Urinary bladder (tissue), 3 donors: ENCODE measurements at regions not wholly inside any gene's neighbourhood (a gene's known extent, or its start where the extent isn't known, plus 50 kb on each side); places are given as distances from the start of the nearest gene placed in this dataset.

Experiments
- DNase-seq: peaks from one replicate; pipeline ENCODE4 v3.0.0-alpha.2; 2015; ENCODE audit errors: extremely low spot score
- H3K27ac ChIP-seq: one replicate; pipeline ENCODE4 v1.5.1; 2013; ENCODE audit warnings: low read depth, mild to moderate bottlenecking, moderate library complexity
- H3K36me3 ChIP-seq: one replicate; pipeline ENCODE4 v1.6.1; 2013; ENCODE audit warnings: mild to moderate bottlenecking, moderate library complexity; ENCODE audit not compliant: insufficient read depth
- H3K4me1 ChIP-seq: one replicate; pipeline ENCODE4 v1.6.1; 2013; ENCODE audit warnings: mild to moderate bottlenecking, moderate library complexity; ENCODE audit not compliant: insufficient read depth
- H3K4me3 ChIP-seq: one replicate; pipeline ENCODE4 v1.5.1; 2013; ENCODE audit warnings: low read depth, low read length
- WGBS: extraction: QIAGEN DNeasy Blood & Tissue Kit; methylation state at CpG from one replicate; pipeline ENCODE4 v1.1.7; 2013; 5-methylcytosine and 5-hydroxymethylcytosine counted together
- donor health status: healthy with polysubstance abuse.
- donor health status: healthy.

DNA sequence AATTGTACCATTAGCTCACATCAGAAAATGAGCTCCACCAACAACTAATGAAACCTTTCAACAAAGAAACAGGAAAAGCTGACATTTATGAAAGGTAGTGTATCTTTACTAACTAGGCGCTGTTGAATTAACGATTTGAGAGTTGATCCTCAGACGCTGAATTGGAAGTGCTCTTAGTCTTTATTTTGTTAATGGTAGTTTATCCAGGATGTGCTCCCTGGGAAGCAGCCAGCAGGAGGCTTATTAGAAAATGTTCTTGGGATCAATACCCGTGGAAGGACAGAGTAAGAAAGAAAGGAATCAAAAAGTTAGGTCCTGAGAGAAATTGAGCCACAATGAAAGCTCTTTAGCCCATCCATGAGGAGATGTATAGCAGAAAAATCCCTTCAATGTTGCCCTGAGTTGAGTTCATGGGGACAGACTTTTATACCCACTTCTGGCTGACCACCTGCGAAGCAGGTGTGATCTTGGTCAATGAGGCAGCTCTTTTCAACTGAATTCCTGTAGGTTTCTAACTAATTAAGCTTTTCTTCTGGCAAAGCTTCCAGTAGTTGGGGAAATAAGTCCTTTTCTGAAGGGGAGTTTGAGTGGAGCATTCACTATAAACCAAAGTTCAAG lies 492.6 kb upstream of the REG3G start:
- H3K4me3 ChIP-seq, result no peak overlapping the region
- DNase-seq, result no peak
- no peaks in the 10 kb centered on the region for H3K36me3 ChIP-seq
- 40% methylated on average over 5 of the region's 5 CpGs for WGBS
- no peak overlapping the region for H3K27ac ChIP-seq
- no peaks in the 10 kb centered on the region for H3K4me1 ChIP-seq

GRCh38 chr2:78535395-78535794 lies 490.1 kb upstream of the REG3G start:
- Histone ChIP-seq H3K36me3 (no peaks in the 10 kb centered on the region), H3K27ac (no peak overlapping the region), H3K4me1 (no peaks in the 10 kb centered on the region), H3K4me3 (no peak overlapping the region)
- no peak for DNase-seq

GRCh38 chr2:78538322-78538721 lies 487.2 kb upstream of the REG3G start:
- 96% methylated on average over 1 of the region's 1 CpG for WGBS
- no peak for DNase-seq
- Histone ChIP-seq H3K4me3 (no peak overlapping the region), H3K4me1 (no peaks in the 10 kb centered on the region), H3K36me3 (no peaks in the 10 kb centered on the region), H3K27ac (no peak overlapping the region)

DNA sequence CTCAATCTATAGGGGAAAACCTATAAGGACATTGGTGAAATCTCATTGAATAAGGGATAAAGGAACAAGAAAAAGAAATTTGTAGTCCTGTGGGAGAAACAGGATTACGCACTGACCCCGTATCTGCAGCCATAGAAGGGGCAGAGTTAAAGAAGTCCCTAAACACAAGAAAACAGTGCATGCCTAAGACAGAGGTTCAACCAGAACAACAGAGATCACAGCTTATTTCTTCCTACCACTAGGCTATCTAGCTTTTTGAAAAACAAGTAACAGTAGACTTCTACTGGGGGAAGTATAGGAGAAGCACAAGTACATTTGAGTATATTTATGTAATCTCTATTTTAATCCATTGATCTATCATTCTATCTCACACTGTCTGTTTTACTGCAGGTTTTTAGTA lies 485.2 kb upstream of the REG3G start:
- no peaks in the 10 kb centered on the region for H3K4me1 ChIP-seq
- no peak for DNase-seq
- H3K36me3 ChIP-seq, result no peaks in the 10 kb centered on the region
- no peak overlapping the region for H3K4me3 ChIP-seq
- H3K27ac ChIP-seq, result no peak overlapping the region
- WGBS, result 65% methylated on average over 2 of the region's 2 CpGs

- no peak overlapping the region for H3K4me3 ChIP-seq
- no peak for DNase-seq
- 89% methylated on average over 6 of the region's 6 CpGs for WGBS
- H3K36me3 ChIP-seq, result no peaks in the 10 kb centered on the region
- no peaks in the 10 kb centered on the region for H3K4me1 ChIP-seq
- no peak overlapping the region for H3K27ac ChIP-seq
Observed at GRCh38 chr2:78541088-78541450, 484.4 kb upstream of the REG3G start.

DNA sequence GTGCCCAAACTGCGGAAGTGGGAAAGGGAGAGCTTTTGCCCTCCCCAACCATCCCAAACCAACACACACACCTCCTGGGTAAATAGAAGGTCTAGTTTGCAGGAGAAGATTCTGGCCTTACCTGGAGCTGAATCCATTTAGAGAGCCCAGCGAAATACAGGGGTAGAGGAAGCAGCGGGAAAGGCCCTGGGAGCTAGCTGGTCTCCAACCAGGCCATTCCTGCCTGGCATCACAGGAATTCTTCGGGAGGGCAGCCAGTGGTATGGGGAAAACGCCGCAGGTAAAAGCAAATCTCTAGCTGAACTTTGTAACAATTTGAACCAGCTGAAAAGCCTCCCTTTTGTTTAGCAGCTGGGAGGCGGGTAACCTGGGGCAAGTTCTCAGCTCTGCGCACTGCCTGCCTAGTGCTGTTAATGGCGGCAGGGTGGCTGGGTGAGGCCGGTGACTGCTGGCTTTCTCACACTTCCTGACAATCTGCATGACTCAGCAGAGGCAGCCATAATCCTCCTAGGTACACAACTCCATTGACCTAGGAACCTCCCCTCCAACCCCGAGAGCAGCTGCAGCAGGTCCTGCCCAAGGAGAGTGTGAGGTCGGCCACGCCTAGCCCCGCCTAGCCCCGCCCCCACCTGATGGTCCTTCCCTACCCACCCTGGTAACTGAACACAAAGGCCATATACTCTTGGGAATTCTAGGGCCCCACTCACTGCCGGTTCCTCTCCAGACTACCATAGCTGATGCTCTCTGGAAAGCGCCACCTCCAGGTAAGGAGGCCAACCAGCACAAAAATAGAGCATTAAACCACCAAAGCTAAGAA lies 483.8 kb upstream of the REG3G start:
- Histone ChIP-seq H3K4me3 (no peak overlapping the region), H3K27ac (no peak overlapping the region), H3K4me1 (no peaks in the 10 kb centered on the region), H3K36me3 (no peaks in the 10 kb centered on the region)
- 88% methylated on average over 17 of the region's 17 CpGs for WGBS
- no peak for DNase-seq

- no peak for DNase-seq
- Histone ChIP-seq H3K4me3 (no peak overlapping the region), H3K36me3 (no peaks in the 10 kb centered on the region), H3K4me1 (no peaks in the 10 kb centered on the region), H3K27ac (no peak overlapping the region)
- 93% methylated on average over 14 of the region's 14 CpGs for WGBS
Observed at GRCh38 chr2:78546843-78547242, 478.7 kb upstream of the REG3G start.

GRCh38 chr2:78549766-78550165 lies 475.7 kb upstream of the REG3G start:
- H3K27ac ChIP-seq, result no peak overlapping the region
- H3K36me3 ChIP-seq, result no peaks in the 10 kb centered on the region
- 50% methylated on average over 2 of the region's 2 CpGs for WGBS
- no peak for DNase-seq
- no peaks in the 10 kb centered on the region for H3K4me1 ChIP-seq
- H3K4me3 ChIP-seq, result no peak overlapping the region

GRCh38 chr2:78553866-78554647 lies 471.4 kb upstream of the REG3G start:
- DNase-seq, result no peak
- no peak overlapping the region for H3K4me3 ChIP-seq
- WGBS, result 51% methylated on average over 3 of the region's 3 CpGs
- no peaks in the 10 kb centered on the region for H3K36me3 ChIP-seq
- H3K4me1 ChIP-seq, result no peaks in the 10 kb centered on the region
- no peak overlapping the region for H3K27ac ChIP-seq

GRCh38 chr2:78561876-78562275 lies 463.6 kb upstream of the REG3G start:
- no peak overlapping the region for H3K27ac ChIP-seq
- no peak for DNase-seq
- no peak overlapping the region for H3K4me3 ChIP-seq
- no peaks in the 10 kb centered on the region for H3K4me1 ChIP-seq
- H3K36me3 ChIP-seq, result no peaks in the 10 kb centered on the region

- DNase-seq, result no peak
- Histone ChIP-seq H3K36me3 (no peaks in the 10 kb centered on the region), H3K27ac (no peak overlapping the region)
Observed at GRCh38 chr2:78564666-78565065, 460.8 kb upstream of the REG3G start.

DNA sequence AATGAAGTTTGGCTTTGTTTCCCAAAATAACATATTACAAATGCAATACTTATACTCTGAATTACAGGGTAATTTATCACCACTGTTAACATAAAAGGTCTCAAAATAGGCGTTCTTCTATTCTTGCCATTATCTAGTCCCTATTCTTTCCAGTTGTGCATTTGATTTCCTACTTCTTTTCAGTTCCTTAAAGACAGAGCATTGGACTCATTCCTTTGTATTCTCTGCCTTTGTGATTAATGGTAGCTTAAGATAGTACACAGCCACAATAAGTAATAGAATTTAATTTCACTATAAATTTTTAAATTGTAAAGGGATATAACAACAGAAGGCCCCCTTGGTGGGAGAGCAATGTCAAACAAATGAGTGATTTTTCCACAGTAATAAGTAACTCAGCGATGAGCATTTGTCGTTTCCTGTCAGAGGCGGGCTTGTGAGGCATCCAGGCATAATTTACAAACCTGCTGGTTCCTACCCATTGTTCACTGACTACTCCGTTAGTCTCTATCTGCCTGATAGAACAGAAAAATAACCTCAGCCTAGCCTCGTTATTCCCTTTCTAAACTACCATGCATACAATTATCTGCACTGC lies 456.6 kb upstream of the REG3G start:
- Histone ChIP-seq H3K4me3 (no peak overlapping the region), H3K4me1 (no peaks in the 10 kb centered on the region), H3K36me3 (no peaks in the 10 kb centered on the region), H3K27ac (no peak overlapping the region)
- WGBS, result 79% methylated on average over 6 of the region's 6 CpGs
- DNase-seq, result no peak

More at GRCh38 chr2:78564666-78565065, 460.8 kb upstream of the REG3G start:
- H3K4me3 ChIP-seq, result no peak overlapping the region
- no peaks in the 10 kb centered on the region for H3K4me1 ChIP-seq

GRCh38 chr2:78576409-78576808 lies 449.1 kb upstream of the REG3G start:
- H3K4me3 ChIP-seq, result no peak overlapping the region
- no peak overlapping the region for H3K27ac ChIP-seq
- no peaks in the 10 kb centered on the region for H3K36me3 ChIP-seq
- H3K4me1 ChIP-seq, result no peaks in the 10 kb centered on the region
- DNase-seq, result no peak

DNA sequence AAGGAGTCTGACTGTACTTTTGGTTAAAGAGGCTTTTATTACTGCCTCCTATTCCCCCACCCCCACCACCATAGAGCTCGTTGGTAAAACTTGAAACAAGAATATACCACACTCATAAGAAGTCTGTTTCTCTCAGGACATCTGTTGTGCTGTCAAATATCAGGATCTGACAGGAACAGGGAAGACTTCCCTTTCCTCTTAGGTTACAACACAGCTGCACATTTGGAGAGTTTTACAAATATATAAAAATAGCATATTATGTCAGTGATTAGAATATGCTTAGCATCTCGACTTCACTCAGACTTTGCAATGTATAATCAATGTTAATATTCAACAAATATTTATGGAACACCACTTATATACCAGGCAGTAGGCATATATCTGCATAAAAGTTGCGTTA lies 439.6 kb upstream of the REG3G start:
- Histone ChIP-seq H3K4me3 (no peak overlapping the region), H3K36me3 (no peaks in the 10 kb centered on the region), H3K27ac (no peak overlapping the region), H3K4me1 (no peaks in the 10 kb centered on the region)
- WGBS, result 41% methylated on average over 3 of the region's 3 CpGs
- no peak for DNase-seq
